Fibroblast of the aortic adventitia (primary cell): ENCODE measurements at regions not wholly inside any gene's neighbourhood (a gene's known extent, or its start where the extent isn't known, plus 50 kb on each side); places are given as distances from the start of the nearest gene placed in this dataset.
"Not testable (repeated sequence)": the region's sequence is repeated elsewhere in the genome, so short reads cannot be mapped to it uniquely, and the experiment has no call there.

Source experiments
- DNase-seq: peaks from one replicate; pipeline ENCODE4 v3.0.0-alpha.2; 2010; ENCODE audit warnings: low read depth
- H3K4me3 ChIP-seq: 2 replicates; pipeline ENCODE4 v1.5.1; 2011; ENCODE audit warnings: low read depth, mild to moderate bottlenecking, control low read depth, low read length, moderate library complexity
- TF ChIP-seq, protein P1 (sequence below): IDR thresholded peaks from 2 replicates; pipeline ENCODE4 v1.5.1; 2011; ENCODE audit warnings: mild to moderate bottlenecking, low read length, control low read depth, inconsistent platforms; ENCODE audit not compliant: insufficient read depth

DNA sequence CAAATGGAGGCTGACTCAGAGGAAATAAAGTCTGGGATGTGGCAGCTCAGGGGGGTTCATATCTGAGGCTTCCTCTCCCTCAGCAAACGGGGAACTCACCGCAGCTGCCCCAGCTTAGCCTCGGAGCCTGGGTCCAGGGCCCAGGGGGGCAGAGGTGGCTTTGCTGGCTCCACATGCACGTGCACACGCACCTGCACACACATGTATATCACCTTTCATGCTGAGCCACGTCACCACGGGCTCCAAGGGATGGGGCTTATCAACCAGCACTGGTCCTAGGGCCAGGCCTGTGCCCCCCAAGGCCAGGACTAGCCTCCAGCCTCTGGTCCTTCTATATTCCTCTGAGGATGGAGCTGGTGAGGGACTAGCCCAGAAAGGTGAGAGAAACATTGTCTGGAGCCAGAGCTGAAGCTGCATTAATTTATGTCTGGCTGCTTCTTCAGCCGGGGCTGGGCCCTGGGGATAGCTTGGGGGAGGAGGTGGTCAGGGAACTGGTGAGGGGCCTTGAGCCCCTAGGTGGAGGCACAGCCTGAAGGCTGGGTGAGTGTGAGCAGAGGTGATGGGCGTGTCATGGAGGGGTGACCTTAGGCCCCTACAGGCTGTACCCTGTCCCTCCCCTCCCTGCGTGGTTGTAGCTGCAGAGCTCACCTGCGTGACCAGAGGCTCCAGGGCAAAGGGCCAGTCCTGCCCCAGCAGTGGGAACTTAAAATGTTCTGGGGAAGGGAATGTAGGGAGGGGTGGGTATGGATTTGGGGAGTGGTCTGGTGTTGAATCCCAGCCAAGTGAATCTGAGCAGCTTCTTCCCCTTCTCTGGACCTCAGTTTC lies 520.8 kb downstream of the PTPRU start:
- no peak for DNase-seq
- TF ChIP-seq, protein P1, sequence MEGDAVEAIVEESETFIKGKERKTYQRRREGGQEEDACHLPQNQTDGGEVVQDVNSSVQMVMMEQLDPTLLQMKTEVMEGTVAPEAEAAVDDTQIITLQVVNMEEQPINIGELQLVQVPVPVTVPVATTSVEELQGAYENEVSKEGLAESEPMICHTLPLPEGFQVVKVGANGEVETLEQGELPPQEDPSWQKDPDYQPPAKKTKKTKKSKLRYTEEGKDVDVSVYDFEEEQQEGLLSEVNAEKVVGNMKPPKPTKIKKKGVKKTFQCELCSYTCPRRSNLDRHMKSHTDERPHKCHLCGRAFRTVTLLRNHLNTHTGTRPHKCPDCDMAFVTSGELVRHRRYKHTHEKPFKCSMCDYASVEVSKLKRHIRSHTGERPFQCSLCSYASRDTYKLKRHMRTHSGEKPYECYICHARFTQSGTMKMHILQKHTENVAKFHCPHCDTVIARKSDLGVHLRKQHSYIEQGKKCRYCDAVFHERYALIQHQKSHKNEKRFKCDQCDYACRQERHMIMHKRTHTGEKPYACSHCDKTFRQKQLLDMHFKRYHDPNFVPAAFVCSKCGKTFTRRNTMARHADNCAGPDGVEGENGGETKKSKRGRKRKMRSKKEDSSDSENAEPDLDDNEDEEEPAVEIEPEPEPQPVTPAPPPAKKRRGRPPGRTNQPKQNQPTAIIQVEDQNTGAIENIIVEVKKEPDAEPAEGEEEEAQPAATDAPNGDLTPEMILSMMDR, result no peak
- H3K4me3 ChIP-seq, result no peak overlapping the region

- TF ChIP-seq, protein P1, result no peak
- no peak overlapping the region for H3K4me3 ChIP-seq
Observed at GRCh38 chr1:29756498-29756897, 520.2 kb downstream of the PTPRU start.

GRCh38 chr1:29756085-29756484 lies 519.8 kb downstream of the PTPRU start:
- no peak overlapping the region for H3K4me3 ChIP-seq
- TF ChIP-seq, protein P1, result no peak
- DNase-seq, result no peak

More at GRCh38 chr1:29756498-29756897, 520.2 kb downstream of the PTPRU start:
- no peak for DNase-seq

GRCh38 chr1:29755412-29756015 lies 519.2 kb downstream of the PTPRU start:
- not testable (repeated sequence) for H3K4me3 ChIP-seq, DNase-seq

DNA sequence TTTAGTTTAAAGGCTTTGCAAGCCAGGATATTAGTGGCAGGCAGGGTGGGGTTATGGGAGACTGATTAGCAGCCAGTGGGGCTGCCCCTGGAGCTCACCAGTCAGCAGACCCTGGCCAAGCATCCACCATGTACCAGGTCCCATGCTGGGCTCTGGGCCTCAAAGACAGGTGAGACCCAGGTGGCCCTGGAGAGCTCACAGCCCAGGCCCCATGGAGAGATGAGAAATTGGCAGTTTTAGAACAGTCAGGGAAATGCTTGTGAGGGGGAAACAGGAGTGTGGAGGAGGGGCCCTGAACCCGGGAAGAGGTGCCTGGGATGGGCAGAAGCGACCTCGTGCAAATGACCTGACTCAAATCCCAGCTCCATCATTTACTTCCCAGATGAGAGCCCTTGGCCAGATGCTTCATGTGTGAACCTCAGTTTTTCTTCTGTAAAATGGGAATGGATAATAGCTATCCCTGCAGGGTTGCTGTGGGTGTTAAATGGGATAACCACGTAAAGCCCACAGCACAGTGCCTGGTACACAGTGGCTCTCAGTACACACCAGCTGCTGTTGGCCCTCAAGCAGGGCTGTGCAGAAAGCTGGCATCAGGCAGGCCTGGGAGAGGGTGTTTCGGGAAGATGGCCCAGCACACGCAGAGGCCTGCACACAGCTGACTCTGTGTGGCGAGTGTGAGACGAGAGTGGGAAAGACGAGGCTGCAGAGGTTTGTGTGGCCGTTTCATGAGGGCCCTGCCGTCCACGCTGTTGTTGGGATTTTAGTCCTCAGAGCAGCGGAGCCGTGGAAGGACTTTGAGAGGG lies 518.5 kb downstream of the PTPRU start:
- no peak overlapping the region for H3K4me3 ChIP-seq
- TF ChIP-seq, protein P1, result no peak
- DNase-seq, result no peak

DNA sequence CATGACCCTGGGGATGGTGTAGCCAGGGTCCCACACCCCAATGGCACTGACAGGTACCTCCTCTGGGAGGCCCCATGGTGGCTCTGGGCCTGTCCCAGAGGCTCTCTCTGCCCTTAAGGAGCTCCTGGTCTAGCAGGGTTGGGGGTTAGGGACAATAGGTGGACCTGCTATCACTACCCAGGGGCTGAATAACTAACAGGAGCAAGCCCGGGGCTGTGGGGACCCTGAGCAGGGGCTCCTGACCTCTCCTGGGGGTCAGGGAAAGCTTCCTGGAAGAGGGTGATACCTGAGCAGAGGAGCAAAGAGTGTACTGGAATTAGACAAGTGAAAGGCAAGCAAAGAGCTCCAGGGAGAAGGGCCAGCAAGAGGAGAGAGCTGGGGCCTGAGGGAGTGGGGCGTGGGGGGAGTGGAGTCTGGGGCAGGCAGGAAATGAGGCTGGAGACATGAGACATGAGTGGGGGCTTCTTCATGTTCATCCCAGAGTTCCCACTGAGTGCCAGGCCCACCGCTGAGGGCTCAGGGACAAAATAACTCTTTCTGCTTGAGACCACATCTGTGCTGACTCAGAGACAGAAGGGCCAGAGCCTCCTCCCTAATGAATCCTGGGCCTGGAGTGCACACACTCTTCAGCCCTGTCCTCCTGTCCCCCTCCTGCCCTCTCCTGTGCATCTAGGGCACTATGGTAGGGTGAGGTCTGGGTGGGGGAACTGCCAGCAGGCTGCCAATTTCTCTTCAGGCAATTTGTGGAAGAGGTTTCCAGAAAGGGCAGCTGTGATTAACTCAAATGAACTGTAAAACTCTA lies 517.6 kb downstream of the PTPRU start:
- H3K4me3 ChIP-seq, result no peak overlapping the region
- TF ChIP-seq, protein P1, result no peak
- DNase-seq, result no peak
